Lower leg skin (tissue), 3 donors: ENCODE measurements at regions not wholly inside any gene's neighbourhood (a gene's known extent, or its start where the extent isn't known, plus 50 kb on each side); places are given as distances from the start of the nearest gene placed in this dataset.

Source experiments
- CTCF ChIP-seq, 3 donors: fragments of 450-650 bp; IDR thresholded peaks; one replicate each; pipeline ENCODE4 v1.5.1; 2016; ENCODE audit warnings: antibody characterized with exemption in 3 of 3, mild to moderate bottlenecking in 3 of 3, moderate library complexity in 2 of 3
- POLR2A ChIP-seq, 2 donors: fragments of 450-650 bp; IDR thresholded peaks; one replicate each; pipeline ENCODE4 v1.6.1; 2016 to 2017; ENCODE audit warnings: antibody characterized with exemption in 2 of 2, mild to moderate bottlenecking in 1 of 2, moderate library complexity in 1 of 2

GRCh38 chr14:62110941-62111340 lies 348.7 kb downstream of the SNAPC1 start:
- TF ChIP-seq CTCF (IDR thresholded peaks at IDR 0.05): no peak
- TF ChIP-seq POLR2A (IDR thresholded peaks at IDR 0.05): no peak
